Progenitor cell of endocrine pancreas (in vitro differentiated cells): ENCODE measurements at regions not wholly inside any gene's neighbourhood (a gene's known extent, or its start where the extent isn't known, plus 50 kb on each side); places are given as distances from the start of the nearest gene placed in this dataset.
A peak's percentile ranks its signal among the peaks of the same experiment; 100 is the strongest.

Source experiments
- DNase-seq: peaks from one replicate; pipeline ENCODE4 v3.0.0; 2021; ENCODE audit warnings: low spot score; ENCODE audit not compliant: unreplicated experiment
- H3K27ac Mint-ChIP-seq: 2 replicates; pipeline ENCODE4 v1.8.0; 2021; ENCODE audit warnings: mild to moderate bottlenecking, moderate library complexity, mixed read lengths
- H3K27me3 Mint-ChIP-seq: 2 replicates; pipeline ENCODE4 v1.8.0; 2021; ENCODE audit warnings: mixed read lengths
- H3K36me3 Mint-ChIP-seq: 2 replicates; pipeline ENCODE4 v1.8.0; 2022; ENCODE audit warnings: mixed read lengths; ENCODE audit not compliant: insufficient read depth
- H3K4me1 Mint-ChIP-seq: 2 replicates; pipeline ENCODE4 v1.8.0; 2021; ENCODE audit warnings: low read depth, mixed read lengths
- H3K4me3 Mint-ChIP-seq: 2 replicates; pipeline ENCODE4 v1.8.0; 2021; ENCODE audit warnings: low read depth, mild to moderate bottlenecking, moderate library complexity, mixed read lengths
- H3K9me3 Mint-ChIP-seq: 2 replicates; pipeline ENCODE4 v1.8.0; 2021; ENCODE audit warnings: low read depth, mixed read lengths
- TF ChIP-seq, protein P1 (sequence below): fragments of 200-600 bp; sonication (generic); IDR thresholded peaks from one replicate; pipeline ENCODE4 v1.5.0; 2021; ENCODE audit warnings: antibody characterized with exemption, mild to moderate bottlenecking; ENCODE audit not compliant: unreplicated experiment

DNA sequence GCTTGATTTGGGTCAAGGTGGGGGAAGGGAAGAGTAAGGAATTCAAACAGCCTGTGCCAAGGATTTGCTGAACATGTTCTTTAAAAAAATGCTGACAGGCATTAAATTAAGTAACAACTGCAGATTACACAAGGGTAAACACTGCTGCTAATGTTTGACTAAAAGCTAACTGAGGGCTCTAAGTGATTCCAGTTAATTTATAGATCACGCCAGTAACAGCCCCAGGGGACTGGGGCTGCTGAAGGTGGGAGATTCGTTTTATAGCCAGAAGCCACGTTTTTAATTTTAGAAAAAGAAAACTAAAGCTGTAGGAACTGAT is 321.7 kb downstream of the DLEU7 start:
- peaks cover 3% of the 10 kb centered on the region for H3K9me3 Mint-ChIP-seq
- H3K36me3 Mint-ChIP-seq: no peaks in the 10 kb centered on the region
- no peak for DNase-seq
- no peaks in the 10 kb centered on the region for H3K27me3 Mint-ChIP-seq
- TF ChIP-seq, protein P1, sequence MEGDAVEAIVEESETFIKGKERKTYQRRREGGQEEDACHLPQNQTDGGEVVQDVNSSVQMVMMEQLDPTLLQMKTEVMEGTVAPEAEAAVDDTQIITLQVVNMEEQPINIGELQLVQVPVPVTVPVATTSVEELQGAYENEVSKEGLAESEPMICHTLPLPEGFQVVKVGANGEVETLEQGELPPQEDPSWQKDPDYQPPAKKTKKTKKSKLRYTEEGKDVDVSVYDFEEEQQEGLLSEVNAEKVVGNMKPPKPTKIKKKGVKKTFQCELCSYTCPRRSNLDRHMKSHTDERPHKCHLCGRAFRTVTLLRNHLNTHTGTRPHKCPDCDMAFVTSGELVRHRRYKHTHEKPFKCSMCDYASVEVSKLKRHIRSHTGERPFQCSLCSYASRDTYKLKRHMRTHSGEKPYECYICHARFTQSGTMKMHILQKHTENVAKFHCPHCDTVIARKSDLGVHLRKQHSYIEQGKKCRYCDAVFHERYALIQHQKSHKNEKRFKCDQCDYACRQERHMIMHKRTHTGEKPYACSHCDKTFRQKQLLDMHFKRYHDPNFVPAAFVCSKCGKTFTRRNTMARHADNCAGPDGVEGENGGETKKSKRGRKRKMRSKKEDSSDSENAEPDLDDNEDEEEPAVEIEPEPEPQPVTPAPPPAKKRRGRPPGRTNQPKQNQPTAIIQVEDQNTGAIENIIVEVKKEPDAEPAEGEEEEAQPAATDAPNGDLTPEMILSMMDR: no peak
- peak overlapping the region; percentile 54 for H3K4me3 Mint-ChIP-seq
- H3K4me1 Mint-ChIP-seq: peaks cover 48% of the 10 kb centered on the region
- H3K27ac Mint-ChIP-seq: peak overlapping the region; percentile 83

DNA sequence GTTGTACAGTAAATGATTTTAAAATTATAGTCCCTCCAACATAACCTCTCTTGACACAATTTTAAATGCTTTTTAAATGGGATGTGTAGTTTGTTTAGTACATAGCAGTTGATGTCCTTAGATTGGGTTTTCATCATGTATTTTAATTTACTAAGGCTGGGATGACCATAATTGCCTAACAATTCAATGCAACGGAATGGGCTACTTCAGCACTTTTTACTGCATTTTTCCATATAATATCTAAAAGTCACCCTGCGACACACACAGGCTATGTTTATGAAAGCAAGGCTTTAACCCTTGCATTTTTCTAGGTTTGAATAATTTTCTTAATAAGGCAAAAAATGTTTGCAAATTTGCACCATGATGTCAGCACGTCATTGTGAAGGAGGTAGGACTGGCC is 321.0 kb downstream of the DLEU7 start:
- H3K9me3 Mint-ChIP-seq: peaks cover 3% of the 10 kb centered on the region
- H3K4me3 Mint-ChIP-seq: no peak overlapping the region
- H3K27ac Mint-ChIP-seq: peak overlapping the region; percentile 23
- H3K36me3 Mint-ChIP-seq: no peaks in the 10 kb centered on the region
- H3K4me1 Mint-ChIP-seq: peaks cover 43% of the 10 kb centered on the region
- DNase-seq: no peak
- TF ChIP-seq, protein P1: no peak
- H3K27me3 Mint-ChIP-seq: no peaks in the 10 kb centered on the region

DNA sequence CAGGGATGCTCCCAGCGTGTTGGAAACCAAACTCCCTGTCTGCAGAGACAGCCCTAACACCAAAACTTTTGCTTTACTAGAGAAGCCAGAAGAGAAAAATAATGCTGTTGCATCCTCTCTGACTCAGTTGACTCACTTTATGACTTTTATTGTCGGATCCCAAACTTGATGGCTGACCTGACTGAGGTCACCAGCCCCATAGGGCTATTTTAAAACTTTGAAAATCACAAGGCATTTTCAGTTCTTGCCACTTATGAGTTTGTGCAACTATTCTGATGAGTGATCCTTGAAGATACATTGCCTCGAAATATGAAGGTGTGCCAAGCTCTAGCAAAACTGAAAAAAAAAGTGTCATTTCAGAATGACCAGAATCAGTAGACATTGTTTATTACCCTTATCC is 320.2 kb downstream of the DLEU7 start:
- DNase-seq: no peak
- Mint-ChIP-seq H3K36me3 (no peaks in the 10 kb centered on the region), H3K9me3 (peaks cover 3% of the 10 kb centered on the region), H3K4me1 (peaks cover 41% of the 10 kb centered on the region), H3K27ac (no peak overlapping the region), H3K27me3 (no peaks in the 10 kb centered on the region), H3K4me3 (no peak overlapping the region)
- TF ChIP-seq, protein P1: no peak

DNA sequence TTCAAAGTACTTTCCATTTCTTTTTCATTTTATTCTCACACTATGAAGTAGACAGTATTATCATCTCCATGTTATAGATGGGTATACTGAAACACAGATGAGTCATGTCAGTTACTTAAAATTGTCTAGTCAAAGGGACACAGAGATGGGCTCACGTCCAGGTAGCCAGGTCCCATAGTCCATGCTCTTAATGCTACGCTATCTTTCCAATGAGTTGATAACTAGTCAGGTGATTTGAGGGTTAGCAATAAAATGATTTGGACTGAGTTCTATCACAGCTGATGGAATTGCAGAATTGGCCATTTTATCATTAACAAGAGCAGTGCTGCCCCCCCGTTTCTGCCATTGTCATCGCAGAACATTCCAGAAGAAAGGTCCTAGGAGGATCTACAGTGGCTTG is 318.9 kb downstream of the DLEU7 start:
- TF ChIP-seq, protein P1: no peak
- no peak overlapping the region for H3K27ac Mint-ChIP-seq
- peaks cover 3% of the 10 kb centered on the region for H3K9me3 Mint-ChIP-seq
- no peak overlapping the region for H3K4me3 Mint-ChIP-seq
- H3K36me3 Mint-ChIP-seq: no peaks in the 10 kb centered on the region
- DNase-seq: no peak
- H3K27me3 Mint-ChIP-seq: no peaks in the 10 kb centered on the region
- peaks cover 35% of the 10 kb centered on the region for H3K4me1 Mint-ChIP-seq

DNA sequence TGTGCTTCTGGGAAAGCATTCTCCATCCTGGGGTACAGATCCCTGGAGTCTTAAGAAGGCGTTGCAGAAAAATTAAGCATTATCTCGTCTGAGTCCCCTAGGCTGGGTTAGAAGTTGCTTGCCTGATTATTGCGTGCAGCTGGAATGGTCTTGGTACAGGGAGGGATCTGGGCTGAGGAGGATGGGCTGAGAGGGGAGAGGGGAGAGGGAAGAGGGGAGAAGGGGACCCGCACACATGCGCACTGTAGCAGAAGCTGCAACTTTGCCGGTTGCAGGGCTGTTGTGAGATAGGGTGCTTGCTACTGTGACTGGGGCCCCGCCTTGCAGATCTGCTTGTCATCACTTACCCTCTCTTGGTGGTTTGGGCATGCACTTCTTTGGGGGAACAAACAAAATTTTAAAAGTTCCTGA is 316.8 kb downstream of the DLEU7 start:
- TF ChIP-seq, protein P1: no peak
- Mint-ChIP-seq H3K27me3 (no peaks in the 10 kb centered on the region), H3K9me3 (peaks cover 3% of the 10 kb centered on the region), H3K27ac (no peak overlapping the region), H3K4me3 (no peak overlapping the region), H3K36me3 (no peaks in the 10 kb centered on the region), H3K4me1 (peaks cover 23% of the 10 kb centered on the region)
- no peak for DNase-seq
